Mesothelial cell of epicardium (in vitro differentiated cells): ENCODE measurements at regions not wholly inside any gene's neighbourhood (a gene's known extent, or its start where the extent isn't known, plus 50 kb on each side); places are given as distances from the start of the nearest gene placed in this dataset.

ENCODE experiments used
- DNase-seq, 2 experiments: peaks; one replicate each; pipeline ENCODE4 v3.0.0; 2021; ENCODE audit warnings: low spot score in 2 of 2; ENCODE audit not compliant: unreplicated experiment in 2 of 2
- H3K27ac Mint-ChIP-seq: 2 replicates; pipeline ENCODE4 v1.8.0; 2021; ENCODE audit warnings: mixed read lengths
- H3K27me3 Mint-ChIP-seq: 2 replicates; pipeline ENCODE4 v1.8.0; 2021; ENCODE audit warnings: low read depth, mixed read lengths
- H3K36me3 Mint-ChIP-seq: 2 replicates; pipeline ENCODE4 v1.8.0; 2021; ENCODE audit warnings: mixed read lengths
- H3K4me1 Mint-ChIP-seq: 2 replicates; pipeline ENCODE4 v1.8.0; 2021; ENCODE audit warnings: mixed read lengths
- H3K4me3 Mint-ChIP-seq: 2 replicates; pipeline ENCODE4 v1.8.0; 2021; ENCODE audit warnings: mild to moderate bottlenecking, moderate library complexity, mixed read lengths
- H3K9me3 Mint-ChIP-seq: 2 replicates; pipeline ENCODE4 v1.8.0; 2021; ENCODE audit warnings: mixed read lengths
- CTCF ChIP-seq: fragments of 200-600 bp; sonication (generic); IDR thresholded peaks from one replicate; pipeline ENCODE4 v1.5.0; 2021; ENCODE audit warnings: antibody characterized with exemption; ENCODE audit not compliant: unreplicated experiment

- Mint-ChIP-seq H3K36me3 (no peaks in the 10 kb centered on the region), H3K4me1 (no peaks in the 10 kb centered on the region), H3K27ac (no peak overlapping the region), H3K9me3 (peaks cover 34% of the 10 kb centered on the region), H3K27me3 (no peaks in the 10 kb centered on the region), H3K4me3 (no peak overlapping the region)
- no peak for TF ChIP-seq CTCF
- DNase-seq = no peak
These were observed 488.6 kb downstream of the MID1IP1 start for GRCh38 chrX:39289827-39290226.

- no peak overlapping the region for H3K27ac Mint-ChIP-seq
- H3K36me3 Mint-ChIP-seq = no peaks in the 10 kb centered on the region
- TF ChIP-seq CTCF = no peak
- no peak for DNase-seq
- no peaks in the 10 kb centered on the region for H3K4me1 Mint-ChIP-seq
- peaks cover 37% of the 10 kb centered on the region for H3K9me3 Mint-ChIP-seq
- H3K4me3 Mint-ChIP-seq = no peak overlapping the region
- no peaks in the 10 kb centered on the region for H3K27me3 Mint-ChIP-seq
These were observed 491.9 kb downstream of the MID1IP1 start for GRCh38 chrX:39293203-39293602.

- no peak for TF ChIP-seq CTCF
- Mint-ChIP-seq H3K9me3 (peaks cover 66% of the 10 kb centered on the region), H3K27me3 (peaks cover 2% of the 10 kb centered on the region)
These were observed 495.2 kb downstream of the MID1IP1 start for GRCh38 chrX:39296472-39296871.

GRCh38 chrX:39298821-39299220, 497.6 kb downstream of the MID1IP1 start:
- peaks cover 2% of the 10 kb centered on the region for H3K27me3 Mint-ChIP-seq
- H3K36me3 Mint-ChIP-seq = no peaks in the 10 kb centered on the region
- no peaks in the 10 kb centered on the region for H3K4me1 Mint-ChIP-seq
- no peak overlapping the region for H3K27ac Mint-ChIP-seq
- no peak overlapping the region for H3K4me3 Mint-ChIP-seq
- H3K9me3 Mint-ChIP-seq = peaks cover 68% of the 10 kb centered on the region
- no peak for TF ChIP-seq CTCF
- no peak for DNase-seq

More at GRCh38 chrX:39296472-39296871, 495.2 kb downstream of the MID1IP1 start:
- Mint-ChIP-seq H3K4me1 (no peaks in the 10 kb centered on the region), H3K27ac (no peak overlapping the region), H3K36me3 (no peaks in the 10 kb centered on the region), H3K4me3 (no peak overlapping the region)
- no peak for DNase-seq

- peaks cover 66% of the 10 kb centered on the region for H3K9me3 Mint-ChIP-seq
- no peak for DNase-seq
- TF ChIP-seq CTCF = no peak
- no peaks in the 10 kb centered on the region for H3K36me3 Mint-ChIP-seq
- H3K4me1 Mint-ChIP-seq = no peaks in the 10 kb centered on the region
- peaks cover 2% of the 10 kb centered on the region for H3K27me3 Mint-ChIP-seq
- H3K4me3 Mint-ChIP-seq = no peak overlapping the region
- no peak overlapping the region for H3K27ac Mint-ChIP-seq
These were observed 498.4 kb downstream of the MID1IP1 start for GRCh38 chrX:39299615-39300014.

- H3K9me3 Mint-ChIP-seq = peaks cover 57% of the 10 kb centered on the region
- DNase-seq = no peak
- H3K27ac Mint-ChIP-seq = no peak overlapping the region
- H3K4me1 Mint-ChIP-seq = no peaks in the 10 kb centered on the region
- TF ChIP-seq CTCF = no peak
- H3K27me3 Mint-ChIP-seq = peaks cover 2% of the 10 kb centered on the region
- H3K4me3 Mint-ChIP-seq = no peak overlapping the region
- H3K36me3 Mint-ChIP-seq = no peaks in the 10 kb centered on the region
These were observed 499.8 kb downstream of the MID1IP1 start for GRCh38 chrX:39301036-39301435.
